ENCODE measurements at regions not wholly inside any gene's neighbourhood (a gene's known extent, or its start where the extent isn't known, plus 50 kb on each side); places are given as distances from the start of the nearest gene placed in this dataset.

DNA sequence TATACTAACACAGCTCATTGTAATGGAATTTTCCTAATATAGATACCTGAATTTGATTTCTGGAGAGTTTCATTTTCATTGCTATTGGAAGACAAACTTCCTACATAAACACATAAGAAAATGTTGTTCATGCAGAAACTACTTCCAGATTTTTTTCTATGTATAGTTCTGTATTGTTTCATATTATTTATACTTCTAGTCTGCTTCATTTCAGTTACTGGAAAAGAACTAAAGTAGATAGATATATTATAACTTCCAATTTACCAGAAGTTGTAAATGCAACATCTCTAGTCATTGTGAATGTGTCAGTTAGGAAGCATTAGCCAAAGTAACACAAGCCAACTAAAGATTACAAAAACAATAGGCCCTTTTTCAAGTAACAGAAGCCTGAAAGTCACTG, 147.3 kb upstream of the ZNF385D start:
- TF ChIP-seq, protein P1, sequence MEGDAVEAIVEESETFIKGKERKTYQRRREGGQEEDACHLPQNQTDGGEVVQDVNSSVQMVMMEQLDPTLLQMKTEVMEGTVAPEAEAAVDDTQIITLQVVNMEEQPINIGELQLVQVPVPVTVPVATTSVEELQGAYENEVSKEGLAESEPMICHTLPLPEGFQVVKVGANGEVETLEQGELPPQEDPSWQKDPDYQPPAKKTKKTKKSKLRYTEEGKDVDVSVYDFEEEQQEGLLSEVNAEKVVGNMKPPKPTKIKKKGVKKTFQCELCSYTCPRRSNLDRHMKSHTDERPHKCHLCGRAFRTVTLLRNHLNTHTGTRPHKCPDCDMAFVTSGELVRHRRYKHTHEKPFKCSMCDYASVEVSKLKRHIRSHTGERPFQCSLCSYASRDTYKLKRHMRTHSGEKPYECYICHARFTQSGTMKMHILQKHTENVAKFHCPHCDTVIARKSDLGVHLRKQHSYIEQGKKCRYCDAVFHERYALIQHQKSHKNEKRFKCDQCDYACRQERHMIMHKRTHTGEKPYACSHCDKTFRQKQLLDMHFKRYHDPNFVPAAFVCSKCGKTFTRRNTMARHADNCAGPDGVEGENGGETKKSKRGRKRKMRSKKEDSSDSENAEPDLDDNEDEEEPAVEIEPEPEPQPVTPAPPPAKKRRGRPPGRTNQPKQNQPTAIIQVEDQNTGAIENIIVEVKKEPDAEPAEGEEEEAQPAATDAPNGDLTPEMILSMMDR (conservative IDR thresholded peaks at IDR 0.05) = no peak
- H2BK5ac ChIP-seq (ENCODE audit: insufficient read length, low read length) = no peak overlapping the region
- H3T11ph ChIP-seq (ENCODE audit: low read length) = no peak overlapping the region
- no peak overlapping the region for H4K5ac ChIP-seq (ENCODE audit: insufficient read length, low read depth, low read length)
- no peak overlapping the region for H3K9ac ChIP-seq (ENCODE audit: extremely low read depth, insufficient read length, low read length)
- H2BK12ac ChIP-seq (ENCODE audit: insufficient read length, low read depth, low read length) = no peak overlapping the region
- no peaks in the 10 kb centered on the region for H3K27me3 ChIP-seq (ENCODE audit: insufficient read depth, low read length)
- no peak overlapping the region for H3K56ac ChIP-seq (ENCODE audit: insufficient read length, low read depth, low read length)
- no peaks in the 10 kb centered on the region for H4K20me1 ChIP-seq (ENCODE audit: control insufficient read depth, insufficient read depth, insufficient read length)
- H2BK120ac ChIP-seq (ENCODE audit: low read depth, low read length, poor library complexity, severe bottlenecking) = no peak overlapping the region
- H2AK5ac ChIP-seq (ENCODE audit: insufficient read length, low read length) = no peak overlapping the region
- Mint-ChIP-seq H3K4me1 (no peaks in the 10 kb centered on the region), H3K36me3 (ENCODE audit: insufficient read depth in 1 of 3, low read depth in 3 of 3) (no peaks in the 10 kb centered on the region), H3K4me3 (no peak overlapping the region), H3K27me3 (ENCODE audit: low read depth) (no peaks in the 10 kb centered on the region), H3K9me3 (no peaks in the 10 kb centered on the region), H3K27ac (no peak overlapping the region)
- no peak overlapping the region for H2BK20ac ChIP-seq (ENCODE audit: low read depth, low read length, poor library complexity, severe bottlenecking)
- H4K91ac ChIP-seq (ENCODE audit: insufficient read length, low read depth, low read length) = no peak overlapping the region
- no peaks in the 10 kb centered on the region for H3K79me2 ChIP-seq (ENCODE audit: insufficient read depth, low read length)
- H3K18ac ChIP-seq (ENCODE audit: insufficient read length, low read depth, low read length) = no peak overlapping the region
- H3K4me2 ChIP-seq (ENCODE audit: insufficient read depth, insufficient read length, low read length) = no peak overlapping the region
- H4K8ac ChIP-seq (replicated peaks; ENCODE audit: insufficient read length, low read depth, low read length) = no peak overlapping the region
- H3K23ac ChIP-seq (ENCODE audit: insufficient read length, low read depth, low read length) = no peak overlapping the region
- no peak for DNase-seq
- no peak overlapping the region for H3K14ac ChIP-seq (ENCODE audit: insufficient read depth, low read length)
- H3K9me3 ChIP-seq (ENCODE audit: control insufficient read depth, low read depth, low read length) = no peaks in the 10 kb centered on the region
- H3K27ac ChIP-seq (ENCODE audit: insufficient read length, low read depth, low read length) = no peak overlapping the region
- no peaks in the 10 kb centered on the region for H3K23me2 ChIP-seq (ENCODE audit: insufficient read length, low read depth, low read length, poor library complexity, severe bottlenecking)
- H3K79me1 ChIP-seq (ENCODE audit: insufficient read depth, low read depth, low read length, poor library complexity, severe bottlenecking) = no peaks in the 10 kb centered on the region
- no peak overlapping the region for H2BK15ac ChIP-seq (ENCODE audit: low read depth, low read length)
- H2AFZ ChIP-seq (ENCODE audit: low read length) = no peak overlapping the region
- H3K4me1 ChIP-seq (ENCODE audit: insufficient read depth, low read length) = no peaks in the 10 kb centered on the region
- no peak overlapping the region for H3K4ac ChIP-seq (ENCODE audit: low read depth, low read length)
